Hematopoietic multipotent progenitor cell treated with erythropoietin and hydrocortisone succinate and interleukin-3 and kit ligand, for 15 days (in vitro differentiated cells): ENCODE measurements at regions not wholly inside any gene's neighbourhood (a gene's known extent, or its start where the extent isn't known, plus 50 kb on each side); places are given as distances from the start of the nearest gene placed in this dataset.
"Not testable (repeated sequence)": the region's sequence is repeated elsewhere in the genome, so short reads cannot be mapped to it uniquely, and the experiment has no call there.

ENCODE experiments used
- DNase-seq: peaks from one replicate; pipeline ENCODE4 v3.0.0-alpha.2; 2015; ENCODE audit warnings: low spot score

DNA sequence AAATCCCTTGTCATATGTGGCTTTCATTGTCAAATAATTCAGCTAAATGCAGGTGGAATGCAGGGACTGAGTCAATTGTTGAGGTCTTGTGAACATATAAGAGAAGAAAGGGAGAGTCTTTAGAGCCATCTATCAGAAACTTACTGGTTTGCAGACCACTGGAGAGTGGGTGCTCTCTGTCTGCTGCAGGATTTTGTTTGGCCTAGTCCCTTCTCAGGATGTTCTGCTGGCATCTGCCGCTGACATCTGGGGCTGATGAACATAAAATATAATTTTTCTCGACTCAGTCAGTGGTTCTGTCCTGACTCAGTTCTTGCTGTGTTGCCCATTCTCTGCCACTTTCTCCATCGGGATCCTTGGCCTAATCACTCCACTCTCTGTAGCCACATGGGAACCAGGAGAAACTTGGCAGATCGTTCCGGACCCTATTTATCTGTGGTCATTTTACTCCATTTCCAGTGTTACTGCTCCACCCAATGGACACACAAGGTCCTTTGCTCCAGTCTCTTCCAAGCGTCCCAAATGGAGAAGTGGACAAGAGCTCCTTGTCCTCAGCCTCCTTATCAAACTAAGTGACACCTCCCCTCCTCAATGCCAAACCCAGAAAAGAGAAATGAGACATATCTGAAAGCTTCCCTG lies 436.2 kb downstream of the FAT4 start:
- DNase-seq, result no peak

DNA sequence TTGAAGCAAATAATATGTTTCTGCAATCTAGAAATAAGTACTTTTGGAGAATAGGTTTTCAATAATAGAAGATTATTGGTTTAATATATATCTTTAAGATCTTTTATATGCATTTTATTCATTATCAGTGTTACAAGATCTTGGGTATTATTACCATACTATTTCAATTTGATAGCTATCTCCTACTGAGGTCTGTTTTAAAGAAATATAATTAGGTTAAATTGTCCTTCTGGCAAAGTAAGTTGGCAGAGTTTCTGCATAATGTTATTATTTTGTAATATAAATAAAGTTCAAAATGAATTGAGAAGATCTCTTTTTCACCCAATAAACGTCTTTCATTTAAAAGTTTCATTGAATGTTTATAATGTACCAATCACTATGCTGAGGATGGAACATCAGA lies 443.7 kb downstream of the FAT4 start:
- DNase-seq, result no peak

DNA sequence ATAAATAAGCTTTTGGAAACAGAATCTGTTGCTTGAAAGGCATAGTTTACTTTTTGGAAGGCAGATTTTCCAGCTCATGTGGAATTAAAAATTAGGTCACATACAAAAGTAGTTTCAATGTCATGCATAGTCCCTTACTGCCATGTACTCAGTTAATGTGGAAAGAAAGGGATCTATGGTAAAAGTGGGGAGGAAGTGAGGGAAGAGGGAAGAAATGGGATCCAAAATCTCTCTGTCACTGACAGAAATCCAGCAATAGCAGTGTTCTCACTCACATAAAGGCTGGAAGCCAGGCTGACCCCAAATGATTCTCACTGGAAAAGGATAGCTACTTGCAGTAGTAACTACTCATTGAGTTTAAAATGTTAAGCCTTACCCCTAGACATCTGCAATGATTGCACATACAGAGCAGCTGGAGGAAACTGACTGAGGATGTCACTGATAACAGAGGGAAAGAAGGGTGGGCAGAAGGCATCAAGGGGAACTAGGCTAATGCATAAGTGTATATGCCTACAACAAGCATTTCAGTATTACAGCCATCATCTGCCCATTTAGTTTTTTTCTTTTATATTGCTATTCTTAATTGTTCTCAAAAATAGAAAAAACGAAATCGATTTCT lies 445.6 kb downstream of the FAT4 start:
- no peak for DNase-seq

DNA sequence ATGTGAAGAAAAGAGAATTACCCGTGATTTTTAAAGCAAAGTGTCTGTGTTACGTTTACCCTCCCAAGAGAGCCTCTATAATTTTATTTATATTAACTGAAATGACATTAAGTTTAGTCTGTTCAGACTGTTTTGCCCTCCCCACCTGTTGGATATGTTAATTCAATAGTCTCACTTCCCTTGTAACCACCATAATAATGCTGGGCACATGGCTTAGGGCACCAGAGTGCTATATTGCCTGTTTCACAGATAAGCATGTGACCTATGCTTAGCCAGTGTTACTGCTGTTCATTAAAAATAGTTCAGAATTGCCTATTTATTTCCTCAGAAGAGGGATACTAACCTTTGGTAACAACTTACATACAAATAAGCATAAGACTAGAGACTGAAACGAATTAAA lies 446.2 kb downstream of the FAT4 start:
- DNase-seq, result no peak

DNA sequence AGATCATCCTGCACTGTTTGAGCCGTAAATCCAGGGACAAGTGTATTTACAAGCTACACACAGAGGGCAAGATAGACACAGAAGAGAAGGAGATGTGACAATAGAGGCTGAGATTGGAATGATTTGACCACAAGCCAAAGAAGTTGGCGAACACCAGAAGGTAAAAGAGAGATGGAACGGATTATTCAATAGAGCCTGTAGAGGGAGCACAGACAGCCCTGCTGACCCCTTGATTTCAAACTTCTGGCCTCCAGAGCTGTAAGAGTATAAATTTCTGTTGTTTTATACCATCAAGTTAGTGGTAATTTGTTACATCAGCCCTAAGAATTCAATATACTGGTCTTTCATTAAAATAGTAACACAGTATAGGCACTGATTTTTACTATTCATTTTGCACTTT lies 447.8 kb downstream of the FAT4 start:
- DNase-seq, result no peak

DNA sequence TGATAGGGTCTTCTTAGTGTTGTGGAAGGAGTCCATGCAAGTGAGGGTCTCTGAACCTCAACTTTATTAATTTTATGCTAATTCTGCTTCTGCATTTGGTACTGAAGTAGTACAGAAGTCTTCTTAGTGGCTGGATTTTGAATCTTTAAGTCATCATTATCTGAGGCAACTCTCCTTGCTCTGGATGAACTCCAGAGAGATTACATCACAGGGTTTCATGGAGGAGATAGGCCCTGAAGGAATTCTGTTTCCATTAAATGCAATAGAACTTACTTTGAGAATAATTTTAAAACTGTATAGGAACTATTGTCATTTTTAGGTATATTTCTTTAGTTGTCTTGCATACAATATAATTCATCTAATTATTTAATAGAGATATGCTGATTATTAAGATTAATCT lies 451.2 kb downstream of the FAT4 start:
- no peak for DNase-seq

DNA sequence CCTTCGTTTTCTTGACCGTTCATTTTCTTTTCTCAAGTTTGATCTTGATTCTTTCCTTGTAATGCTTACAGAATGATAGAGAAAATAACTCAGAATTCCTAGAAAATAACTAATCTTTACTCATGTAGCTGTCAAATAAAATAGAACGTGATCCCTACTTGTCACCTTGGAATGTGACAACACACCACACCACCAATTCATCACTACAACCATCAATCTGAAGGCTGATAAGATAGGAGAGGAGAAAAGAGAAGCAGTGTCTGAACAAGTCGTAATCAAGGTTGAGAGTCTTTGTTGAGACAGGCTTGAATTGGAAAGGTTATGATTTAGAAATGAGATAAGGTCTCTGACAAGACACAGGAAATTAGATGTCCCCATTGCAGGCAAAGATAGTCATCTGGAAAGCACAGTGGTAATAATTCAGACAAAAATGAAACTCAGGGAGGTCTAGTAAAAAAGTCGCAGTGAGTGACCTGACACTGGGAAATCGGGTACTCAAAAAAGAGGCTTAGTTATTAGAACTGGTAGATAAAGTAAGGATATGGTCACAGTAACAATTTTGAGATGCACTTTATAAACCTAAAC lies 456.2 kb downstream of the FAT4 start:
- no peak for DNase-seq

DNA sequence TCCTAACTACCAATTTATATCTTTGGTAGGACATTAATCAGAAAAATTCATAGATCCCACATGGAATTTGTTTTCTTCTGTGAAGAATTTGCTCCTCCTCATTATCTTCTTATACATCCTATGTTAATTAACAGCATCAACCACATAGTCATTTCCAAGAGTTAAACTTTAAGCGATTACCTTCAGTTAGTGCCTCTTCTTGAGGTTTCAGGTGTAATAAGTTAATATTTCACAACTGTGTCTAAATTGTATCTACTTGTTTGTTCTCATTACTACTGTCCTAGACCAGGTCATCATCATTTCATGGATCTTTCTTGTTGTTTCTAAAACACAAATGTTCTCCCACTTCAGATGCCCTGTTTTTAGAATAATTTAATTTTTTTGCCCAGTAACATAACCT lies 457.9 kb downstream of the FAT4 start:
- DNase-seq, result no peak

DNA sequence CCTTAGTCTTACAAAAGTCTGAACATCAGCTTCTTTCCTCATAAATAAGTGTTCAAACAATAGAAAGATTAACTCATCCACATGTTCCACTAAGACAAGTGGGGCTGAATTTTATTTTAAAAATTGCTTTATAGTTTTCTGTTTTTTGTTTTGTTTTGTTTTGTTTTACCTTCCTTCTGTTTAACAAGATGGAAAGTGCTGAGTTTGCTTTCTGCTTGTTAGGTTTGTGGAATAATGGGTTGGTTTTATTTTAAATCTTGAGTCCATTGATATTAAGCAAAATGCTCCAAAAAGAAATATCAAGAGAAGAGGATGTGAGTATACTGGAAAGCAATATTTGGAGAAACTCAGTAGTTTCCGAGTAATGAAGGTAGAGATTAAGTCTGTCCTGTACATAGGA lies 458.7 kb downstream of the FAT4 start:
- DNase-seq, result no peak

DNA sequence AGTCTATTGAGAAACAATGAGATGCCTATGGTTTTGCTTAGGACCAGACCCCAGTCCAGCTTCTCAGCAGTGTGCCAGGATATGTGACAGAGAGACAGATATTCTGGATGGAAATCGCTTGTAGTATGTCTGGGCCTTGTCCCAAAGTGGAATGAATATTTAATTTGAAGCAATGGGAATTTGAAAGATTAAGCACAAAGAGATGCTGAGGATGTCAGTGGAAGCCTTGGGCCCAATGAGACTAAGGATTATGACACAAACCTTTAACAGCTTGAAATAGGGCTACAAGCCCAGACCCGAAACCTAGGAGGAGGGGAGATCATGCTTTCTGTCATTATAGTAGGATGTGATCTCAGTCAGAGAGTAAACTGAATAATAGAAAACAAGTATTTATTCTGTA lies 459.2 kb downstream of the FAT4 start:
- no peak for DNase-seq

DNA sequence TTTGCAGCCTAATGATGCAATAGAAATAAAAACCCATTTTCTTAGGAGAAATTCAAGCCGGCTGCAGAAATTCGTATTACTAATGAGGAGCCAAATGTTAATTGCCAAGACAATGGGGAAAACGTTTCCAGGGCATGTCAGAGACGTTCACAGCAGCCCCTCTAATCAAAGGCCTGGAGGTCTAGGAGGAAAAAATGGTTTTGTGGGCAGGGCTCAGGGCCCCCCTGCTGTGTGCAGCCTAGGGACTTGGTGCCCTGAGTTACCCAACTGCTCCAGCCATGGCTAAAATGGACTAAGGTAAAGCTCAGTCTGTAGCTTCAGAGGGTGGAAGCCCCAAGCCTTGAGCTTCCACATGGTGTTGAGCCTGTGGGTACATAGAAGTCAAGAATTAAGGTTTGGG lies 461.4 kb downstream of the FAT4 start:
- no peak for DNase-seq

DNA sequence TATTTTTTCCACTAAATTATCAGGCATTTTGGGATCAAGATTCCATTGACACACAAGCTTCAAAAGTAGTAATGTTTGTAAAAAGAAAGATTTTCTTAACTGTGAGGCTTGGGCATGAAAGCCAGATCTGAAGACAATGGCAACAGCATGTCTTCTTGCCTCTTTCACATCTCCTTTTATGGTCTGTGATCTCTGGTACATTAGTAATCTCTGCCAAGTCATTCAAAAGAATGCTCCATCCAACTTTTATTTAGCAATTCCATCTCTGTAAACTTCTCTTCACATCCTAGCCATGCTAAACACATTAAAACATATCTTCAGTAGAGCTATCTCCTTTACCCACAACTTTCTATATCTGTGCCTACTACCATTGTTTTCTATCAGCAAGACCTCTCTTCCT lies 465.4 kb downstream of the FAT4 start:
- DNase-seq, result no peak

DNA sequence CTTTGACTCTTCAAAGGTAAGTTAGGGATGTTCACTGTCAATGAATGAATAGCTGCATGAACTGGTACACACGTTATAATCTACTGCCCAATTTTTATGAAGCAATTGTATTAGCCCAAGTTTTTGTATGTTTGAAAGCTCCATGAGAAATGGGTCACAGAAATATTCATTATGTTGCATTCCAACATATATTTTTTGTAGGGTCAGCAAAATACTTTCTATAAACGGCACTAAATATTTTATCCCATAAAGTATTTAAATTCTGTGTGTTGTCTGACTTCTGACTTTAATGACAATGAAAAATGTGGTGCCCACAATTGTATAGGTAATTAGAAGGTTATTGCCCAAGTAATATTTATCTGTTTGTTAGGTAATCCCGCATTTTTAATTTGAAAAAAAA lies 466.0 kb downstream of the FAT4 start:
- no peak for DNase-seq

DNA sequence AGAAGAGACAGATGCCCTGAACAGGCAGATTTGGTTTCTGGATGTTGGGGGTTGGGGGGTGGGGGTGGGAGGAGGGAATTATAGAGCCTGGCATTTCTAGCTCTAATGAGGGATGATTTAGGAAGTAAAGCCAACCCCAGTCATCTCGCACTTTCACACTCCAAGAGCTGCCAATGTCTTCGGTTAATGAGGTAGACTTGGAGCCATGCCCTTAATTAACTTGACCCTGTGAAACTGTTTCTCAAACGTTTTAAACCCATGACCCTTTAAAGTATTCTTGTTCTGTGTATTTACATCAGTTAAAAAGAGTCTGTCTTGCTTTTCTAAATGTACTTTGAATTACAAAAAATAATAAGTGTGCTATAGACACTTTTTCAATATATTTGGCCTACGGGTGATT lies 466.9 kb downstream of the FAT4 start:
- no peak for DNase-seq

DNA sequence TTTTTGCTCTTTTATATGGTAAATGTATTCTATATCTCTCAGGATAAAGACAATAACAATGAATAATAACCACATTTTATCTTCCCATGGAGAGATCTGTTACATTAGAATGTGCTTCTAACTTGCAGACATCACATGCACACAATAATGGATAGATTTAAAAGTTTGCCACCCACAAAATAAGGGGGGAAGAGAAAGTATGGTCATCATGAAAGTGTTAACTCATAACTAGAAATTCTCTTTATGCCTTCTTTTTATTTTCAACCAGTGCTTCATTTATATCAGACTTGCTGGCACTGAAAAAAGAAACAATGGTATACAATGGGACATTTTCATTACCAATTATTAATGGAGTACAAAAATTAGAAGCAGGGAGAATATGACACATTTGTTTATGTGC lies 470.0 kb downstream of the FAT4 start:
- no peak for DNase-seq

DNA sequence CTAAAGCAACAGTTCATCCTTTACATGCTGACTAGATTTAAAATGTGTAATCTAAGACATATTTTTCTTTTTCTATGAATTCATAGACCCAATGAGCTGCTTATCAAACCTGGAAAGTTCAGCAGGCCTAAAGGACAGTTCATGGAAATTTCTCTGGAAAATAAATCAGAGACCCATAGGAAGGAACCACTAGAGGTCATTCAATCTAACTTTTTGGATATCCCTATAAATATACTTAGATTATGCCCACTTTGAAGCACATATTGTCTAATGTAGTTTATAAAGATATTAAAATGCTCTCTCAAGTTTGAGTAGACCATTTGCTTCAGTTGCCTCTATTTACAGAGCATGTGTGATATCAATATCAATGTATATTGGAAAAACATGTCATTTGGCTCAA lies 473.0 kb downstream of the FAT4 start:
- no peak for DNase-seq

DNA sequence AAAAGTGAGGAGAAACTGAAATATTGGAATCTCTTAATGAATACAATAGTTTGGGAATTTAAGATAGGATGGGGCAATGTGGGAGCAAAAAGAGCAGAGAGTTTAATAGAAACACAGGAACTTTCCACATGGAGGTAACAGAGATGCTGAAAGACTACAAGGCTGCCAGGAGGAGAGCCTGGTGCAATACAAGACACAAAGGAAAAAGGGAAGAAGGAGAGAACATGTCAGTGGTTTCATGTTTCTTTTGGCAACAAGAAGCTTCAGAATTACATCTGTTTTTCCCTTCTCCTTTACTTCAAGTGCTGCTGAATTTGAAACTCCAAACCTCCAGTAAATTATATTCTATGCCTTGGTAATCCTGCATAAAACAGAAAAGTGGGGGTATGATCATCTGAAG lies 474.3 kb downstream of the FAT4 start:
- no peak for DNase-seq

DNA sequence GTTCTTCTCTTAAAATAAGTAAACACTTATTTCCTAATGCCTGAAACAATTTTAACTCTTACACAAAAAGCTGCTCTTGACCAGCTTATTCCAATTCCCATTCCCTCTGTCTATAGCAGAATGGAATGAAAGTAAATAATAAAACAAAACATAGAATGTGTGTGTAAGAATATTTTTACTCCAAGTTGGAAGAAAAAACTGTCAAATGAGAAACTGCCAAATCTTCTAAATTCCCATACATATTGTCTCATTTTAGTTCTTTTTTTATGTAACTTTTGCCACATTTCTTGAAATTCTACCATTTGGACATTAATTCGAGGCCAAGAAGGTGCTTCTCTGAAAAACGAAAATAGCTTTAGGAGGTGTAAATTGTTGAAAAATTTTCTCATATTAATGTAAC lies 477.1 kb downstream of the FAT4 start:
- DNase-seq, result no peak

DNA sequence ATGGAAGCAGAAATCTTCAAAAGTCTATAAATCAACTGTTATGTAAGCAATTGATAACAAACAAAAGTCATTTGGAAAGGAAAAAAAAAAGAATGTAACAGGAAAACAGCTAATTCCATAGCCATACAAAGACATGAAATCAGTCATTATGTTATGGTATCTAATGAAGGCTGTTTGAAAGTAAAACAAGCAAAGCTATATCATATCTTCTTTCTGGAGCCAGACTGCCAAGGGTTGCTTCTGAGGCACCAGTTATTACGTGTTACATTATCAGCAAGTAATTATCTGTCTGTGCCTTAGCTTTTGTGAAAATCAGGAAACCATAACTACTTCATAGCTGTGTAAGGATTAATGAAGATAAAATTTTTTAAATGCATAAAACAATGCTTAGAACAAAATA lies 480.2 kb downstream of the FAT4 start:
- DNase-seq, result no peak

DNA sequence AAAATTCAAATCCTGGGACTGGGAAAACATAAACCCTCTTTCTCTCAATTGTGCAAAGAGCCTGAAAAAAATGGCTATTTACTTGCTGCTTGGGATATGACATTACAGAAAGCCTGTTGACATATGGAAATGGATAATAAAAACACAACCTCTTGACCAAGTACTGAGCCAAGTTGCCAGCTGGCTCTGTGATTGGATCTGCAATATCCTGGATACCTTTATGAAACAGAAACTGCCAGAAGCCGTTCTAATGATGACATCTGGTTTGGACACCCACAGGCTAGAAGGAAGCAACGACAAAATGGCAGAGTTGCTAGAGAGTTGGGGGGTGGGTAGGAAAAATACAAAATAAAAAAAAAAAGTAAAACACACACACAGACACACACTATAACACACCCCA lies 481.4 kb downstream of the FAT4 start:
- DNase-seq, result no peak

DNA sequence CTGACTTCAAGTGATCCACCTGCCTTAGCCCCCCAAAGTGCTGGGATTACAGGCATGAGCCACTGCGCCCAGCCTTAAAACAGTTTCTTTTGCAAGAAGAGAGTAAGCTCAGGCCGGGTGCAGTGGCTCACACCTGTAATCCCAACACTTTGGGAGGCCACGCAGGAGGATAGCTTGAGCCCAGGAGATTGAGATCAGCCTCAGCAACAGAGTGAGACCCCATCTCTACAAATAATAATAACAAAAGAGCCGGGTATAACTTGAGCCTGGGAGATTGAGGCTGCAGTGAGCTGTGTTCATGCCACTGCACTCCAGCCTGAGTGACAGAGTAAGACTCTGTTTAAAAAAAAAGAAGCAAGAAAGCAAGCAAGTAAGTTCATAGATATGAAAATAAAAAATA lies 482.9 kb downstream of the FAT4 start:
- not testable (repeated sequence) for DNase-seq

DNA sequence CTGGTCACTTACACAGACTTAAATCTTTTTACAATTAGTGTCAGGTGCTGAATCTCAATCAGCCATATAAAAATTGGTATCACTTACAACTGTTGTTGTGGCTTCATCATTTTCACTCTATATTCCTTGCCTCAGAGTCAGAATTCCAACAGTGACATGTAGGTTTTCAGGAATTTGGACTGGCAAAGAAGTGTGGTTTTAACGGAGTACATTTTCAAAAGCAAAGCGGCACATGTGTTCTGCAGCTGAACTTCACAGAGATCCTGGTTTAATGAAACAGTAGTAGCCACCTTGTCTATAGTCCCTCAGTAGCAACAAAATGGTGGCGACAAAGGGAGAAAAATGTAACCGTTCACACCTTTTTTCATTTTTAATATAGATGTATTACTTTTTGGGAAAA lies 486.6 kb downstream of the FAT4 start:
- DNase-seq, result no peak

DNA sequence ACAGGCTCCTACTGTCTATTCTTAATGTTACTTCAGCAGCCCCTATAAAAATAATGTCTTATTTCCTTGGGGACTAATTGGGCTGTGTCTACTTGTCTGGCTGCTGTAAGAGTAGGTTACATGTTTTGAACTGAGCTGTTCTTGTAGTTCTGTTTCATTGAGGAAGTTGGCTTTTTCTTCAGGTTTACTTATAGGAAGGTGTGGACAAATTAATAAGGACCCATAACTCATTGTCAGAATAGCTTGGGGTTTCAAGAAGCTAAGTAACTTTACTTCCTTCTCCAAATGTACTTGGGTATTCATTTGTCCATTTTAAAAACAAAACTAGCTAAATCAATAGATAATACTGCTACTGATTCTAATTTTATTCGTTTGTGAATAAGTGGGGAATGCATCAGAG lies 487.2 kb downstream of the FAT4 start:
- DNase-seq, result no peak

DNA sequence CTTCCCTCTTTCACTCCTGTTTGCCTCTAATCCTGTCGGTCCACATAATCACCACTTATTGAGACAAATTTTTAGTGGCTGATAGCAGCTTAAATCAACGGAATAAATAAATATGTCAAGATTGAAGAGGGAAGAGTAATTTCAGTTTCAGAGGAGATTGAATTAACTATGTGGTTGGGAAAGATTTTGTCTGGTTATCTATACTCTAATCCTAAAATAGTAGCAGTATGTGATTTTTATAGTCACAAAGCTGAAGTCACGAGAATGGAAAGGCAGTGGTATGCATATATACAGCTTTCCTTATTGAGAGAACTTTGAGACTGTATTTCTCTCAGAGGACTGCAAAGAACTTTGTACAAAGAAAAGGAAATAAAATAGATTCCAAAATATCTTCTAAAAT lies 493.3 kb downstream of the FAT4 start:
- no peak for DNase-seq
